GM23338 (cell line): ENCODE measurements at regions not wholly inside any gene's neighbourhood (a gene's known extent, or its start where the extent isn't known, plus 50 kb on each side); places are given as distances from the start of the nearest gene placed in this dataset.

ENCODE experiments used
- CREB1 ChIP-seq: fragments of 250-450 bp; sonication (Bioruptor Pico); IDR thresholded peaks from 2 replicates; pipeline ENCODE4 v1.5.0; 2020; ENCODE audit warnings: low read depth, mild to moderate bottlenecking, moderate library complexity
- CTCF ChIP-seq, 2 experiments: fragments of 200-600 bp in 1 of 2; sonication (generic) in 1 of 2; conservative IDR thresholded peaks; 2 replicates each; pipeline versions ENCODE4 v1.5.1 to v1.6.1; 2016 to 2017; ENCODE audit warnings: antibody characterized with exemption in 2 of 2, low read depth in 2 of 2, mild to moderate bottlenecking in 2 of 2, moderate library complexity in 1 of 2
- ETS1 ChIP-seq: IDR thresholded peaks from 2 replicates; pipeline ENCODE4 v1.6.1; 2016; ENCODE audit warnings: antibody characterized with exemption
- EZH2 ChIP-seq: fragments of 200-600 bp; sonication (generic); IDR thresholded peaks from one replicate; pipeline ENCODE4 v1.8.0; 2017; ENCODE audit warnings: antibody characterized with exemption, mild to moderate bottlenecking, low read depth; ENCODE audit not compliant: unreplicated experiment
- EZH2phosphoT487 ChIP-seq: fragments of 200-600 bp; sonication (generic); IDR thresholded peaks from one replicate; pipeline ENCODE4 v1.8.1; 2018; ENCODE audit warnings: antibody characterized with exemption; ENCODE audit not compliant: unreplicated experiment
- JUNB ChIP-seq: IDR thresholded peaks from one replicate; pipeline ENCODE4 v1.6.1; 2016; ENCODE audit warnings: antibody characterized with exemption; ENCODE audit not compliant: unreplicated experiment
- NANOG ChIP-seq: IDR thresholded peaks from 2 replicates; pipeline ENCODE4 v1.6.1; 2016; ENCODE audit warnings: antibody characterized with exemption, borderline replicate concordance
- POLR2AphosphoS5 ChIP-seq: IDR thresholded peaks from 2 replicates; pipeline ENCODE4 v1.6.1; 2016; ENCODE audit warnings: antibody characterized with exemption, low read depth
- STAT1 ChIP-seq: IDR thresholded peaks from one replicate; pipeline ENCODE4 v1.6.1; 2016; ENCODE audit warnings: antibody characterized with exemption; ENCODE audit not compliant: unreplicated experiment
- ZNF331 ChIP-seq: fragments of 250-450 bp; sonication (Bioruptor Pico); IDR thresholded peaks from 2 replicates; pipeline ENCODE4 v1.5.0; 2020; ENCODE audit warnings: low read depth, mild to moderate bottlenecking, moderate library complexity
- ZNF462 ChIP-seq: fragments of 250-450 bp; sonication (Bioruptor Pico); IDR thresholded peaks from 2 replicates; pipeline ENCODE4 v1.5.0; 2020; ENCODE audit warnings: mild to moderate bottlenecking, moderate library complexity
- TF ChIP-seq, protein P1 (sequence below): IDR thresholded peaks from one replicate; pipeline ENCODE4 v1.6.1; 2018; ENCODE audit warnings: antibody characterized with exemption; ENCODE audit not compliant: unreplicated experiment

DNA sequence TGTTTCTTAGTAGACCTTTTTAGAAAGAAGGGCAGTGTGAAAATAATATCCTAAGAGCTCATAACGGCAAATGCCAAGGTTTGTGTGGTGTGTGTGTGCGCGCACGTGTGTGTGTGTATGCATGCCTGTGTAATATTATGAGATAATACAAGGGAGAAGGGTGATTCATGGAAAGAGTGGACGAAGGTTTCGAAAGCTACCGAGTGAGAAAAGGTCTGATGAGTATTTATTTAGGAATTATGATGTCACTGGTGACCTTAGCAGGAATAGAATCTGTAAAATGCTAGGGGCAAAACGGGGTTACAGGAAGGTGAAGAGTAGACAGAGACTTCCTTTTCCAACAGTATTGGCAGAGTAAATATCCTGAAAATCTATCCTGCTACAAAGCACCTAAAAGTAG lies 107.3 kb downstream of the AHR start:
- TF ChIP-seq CTCF (conservative IDR thresholded peaks at IDR 0.05; ENCODE audit: low read depth in 2 of 2) (no peak), POLR2AphosphoS5 (no peak), EZH2 (no peak), JUNB (no peak), EZH2phosphoT487 (no peak), CREB1 (CRISPR knock-in tag) (no peak), STAT1 (no peak), ZNF462 (CRISPR knock-in tag) (no peak), ZNF331 (CRISPR knock-in tag) (no peak), NANOG (no peak), ETS1 (no peak)
- TF ChIP-seq, protein P1, sequence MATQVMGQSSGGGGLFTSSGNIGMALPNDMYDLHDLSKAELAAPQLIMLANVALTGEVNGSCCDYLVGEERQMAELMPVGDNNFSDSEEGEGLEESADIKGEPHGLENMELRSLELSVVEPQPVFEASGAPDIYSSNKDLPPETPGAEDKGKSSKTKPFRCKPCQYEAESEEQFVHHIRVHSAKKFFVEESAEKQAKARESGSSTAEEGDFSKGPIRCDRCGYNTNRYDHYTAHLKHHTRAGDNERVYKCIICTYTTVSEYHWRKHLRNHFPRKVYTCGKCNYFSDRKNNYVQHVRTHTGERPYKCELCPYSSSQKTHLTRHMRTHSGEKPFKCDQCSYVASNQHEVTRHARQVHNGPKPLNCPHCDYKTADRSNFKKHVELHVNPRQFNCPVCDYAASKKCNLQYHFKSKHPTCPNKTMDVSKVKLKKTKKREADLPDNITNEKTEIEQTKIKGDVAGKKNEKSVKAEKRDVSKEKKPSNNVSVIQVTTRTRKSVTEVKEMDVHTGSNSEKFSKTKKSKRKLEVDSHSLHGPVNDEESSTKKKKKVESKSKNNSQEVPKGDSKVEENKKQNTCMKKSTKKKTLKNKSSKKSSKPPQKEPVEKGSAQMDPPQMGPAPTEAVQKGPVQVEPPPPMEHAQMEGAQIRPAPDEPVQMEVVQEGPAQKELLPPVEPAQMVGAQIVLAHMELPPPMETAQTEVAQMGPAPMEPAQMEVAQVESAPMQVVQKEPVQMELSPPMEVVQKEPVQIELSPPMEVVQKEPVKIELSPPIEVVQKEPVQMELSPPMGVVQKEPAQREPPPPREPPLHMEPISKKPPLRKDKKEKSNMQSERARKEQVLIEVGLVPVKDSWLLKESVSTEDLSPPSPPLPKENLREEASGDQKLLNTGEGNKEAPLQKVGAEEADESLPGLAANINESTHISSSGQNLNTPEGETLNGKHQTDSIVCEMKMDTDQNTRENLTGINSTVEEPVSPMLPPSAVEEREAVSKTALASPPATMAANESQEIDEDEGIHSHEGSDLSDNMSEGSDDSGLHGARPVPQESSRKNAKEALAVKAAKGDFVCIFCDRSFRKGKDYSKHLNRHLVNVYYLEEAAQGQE: no peak
